Activated CD8-positive, alpha-beta memory T cell treated with anti-CD3 and anti-CD28 coated beads, Interleukin-2, amount 50 U/mL, for 1 hour (primary cell): ENCODE measurements at regions not wholly inside any gene's neighbourhood (a gene's known extent, or its start where the extent isn't known, plus 50 kb on each side); places are given as distances from the start of the nearest gene placed in this dataset.
"Not testable (repeated sequence)": the region's sequence is repeated elsewhere in the genome, so short reads cannot be mapped to it uniquely, and the experiment has no call there.

Experiments
- DNase-seq: peaks from one replicate; pipeline ENCODE4 v3.0.0-alpha.2; 2020; ENCODE audit errors: extremely low read depth

- DNase-seq, result no peak
Observed at GRCh38 chr2:7530001-7530400, 612.8 kb downstream of the RNF144A start.

GRCh38 chr2:7539077-7539476, 621.9 kb downstream of the RNF144A start:
- DNase-seq, result no peak

- no peak for DNase-seq
Observed at GRCh38 chr2:7539760-7540159, 622.5 kb downstream of the RNF144A start.

GRCh38 chr2:7552825-7553570, 635.8 kb downstream of the RNF144A start:
- DNase-seq, result no peak

GRCh38 chr2:7555260-7555659, 638.0 kb downstream of the RNF144A start:
- no peak for DNase-seq

- DNase-seq, result no peak
Observed at GRCh38 chr2:7557376-7557775, 640.2 kb downstream of the RNF144A start.

GRCh38 chr2:7559791-7560190, 642.6 kb downstream of the RNF144A start:
- DNase-seq, result no peak

- no peak for DNase-seq
Observed at GRCh38 chr2:7566382-7566881, 649.2 kb downstream of the RNF144A start.

GRCh38 chr2:7567116-7567515, 649.9 kb downstream of the RNF144A start:
- not testable (repeated sequence) for DNase-seq

- peak; percentile 18 for DNase-seq
Observed at GRCh38 chr2:7567646-7568045, 650.4 kb downstream of the RNF144A start.

- no peak for DNase-seq
Observed at GRCh38 chr2:7570247-7570646, 653.0 kb downstream of the RNF144A start.

- DNase-seq, result no peak
Observed at GRCh38 chr2:7571701-7572100, 654.5 kb downstream of the RNF144A start.

- DNase-seq, result no peak
Observed at GRCh38 chr2:7572450-7572849, 655.2 kb downstream of the RNF144A start.

GRCh38 chr2:7573166-7573825, 656.1 kb downstream of the RNF144A start:
- no peak for DNase-seq

- DNase-seq, result no peak
Observed at GRCh38 chr2:7574385-7574784, 657.2 kb downstream of the RNF144A start.

GRCh38 chr2:7577769-7578168, 660.6 kb downstream of the RNF144A start:
- DNase-seq, result no peak

- DNase-seq, result no peak
Observed at GRCh38 chr2:7584017-7584416, 666.8 kb downstream of the RNF144A start.

GRCh38 chr2:7586898-7587297, 669.7 kb downstream of the RNF144A start:
- no peak for DNase-seq

- no peak for DNase-seq
Observed at GRCh38 chr2:7588295-7588694, 671.1 kb downstream of the RNF144A start.

- no peak for DNase-seq
Observed at GRCh38 chr2:7592618-7593140, 675.5 kb downstream of the RNF144A start.

- no peak for DNase-seq
Observed at GRCh38 chr2:7593360-7593759, 676.1 kb downstream of the RNF144A start.

- DNase-seq, result no peak
Observed at GRCh38 chr2:7594211-7594610, 677.0 kb downstream of the RNF144A start.

GRCh38 chr2:7595206-7595605, 678.0 kb downstream of the RNF144A start:
- no peak for DNase-seq
